ENCODE measurements at regions not wholly inside any gene's neighbourhood (a gene's known extent, or its start where the extent isn't known, plus 50 kb on each side); places are given as distances from the start of the nearest gene placed in this dataset.

- TF ChIP-seq EZH2phosphoT487 (IDR thresholded peaks at IDR 0.05; ENCODE audit: low read length), result no peak
- TF ChIP-seq, protein P1, sequence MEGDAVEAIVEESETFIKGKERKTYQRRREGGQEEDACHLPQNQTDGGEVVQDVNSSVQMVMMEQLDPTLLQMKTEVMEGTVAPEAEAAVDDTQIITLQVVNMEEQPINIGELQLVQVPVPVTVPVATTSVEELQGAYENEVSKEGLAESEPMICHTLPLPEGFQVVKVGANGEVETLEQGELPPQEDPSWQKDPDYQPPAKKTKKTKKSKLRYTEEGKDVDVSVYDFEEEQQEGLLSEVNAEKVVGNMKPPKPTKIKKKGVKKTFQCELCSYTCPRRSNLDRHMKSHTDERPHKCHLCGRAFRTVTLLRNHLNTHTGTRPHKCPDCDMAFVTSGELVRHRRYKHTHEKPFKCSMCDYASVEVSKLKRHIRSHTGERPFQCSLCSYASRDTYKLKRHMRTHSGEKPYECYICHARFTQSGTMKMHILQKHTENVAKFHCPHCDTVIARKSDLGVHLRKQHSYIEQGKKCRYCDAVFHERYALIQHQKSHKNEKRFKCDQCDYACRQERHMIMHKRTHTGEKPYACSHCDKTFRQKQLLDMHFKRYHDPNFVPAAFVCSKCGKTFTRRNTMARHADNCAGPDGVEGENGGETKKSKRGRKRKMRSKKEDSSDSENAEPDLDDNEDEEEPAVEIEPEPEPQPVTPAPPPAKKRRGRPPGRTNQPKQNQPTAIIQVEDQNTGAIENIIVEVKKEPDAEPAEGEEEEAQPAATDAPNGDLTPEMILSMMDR (IDR thresholded peaks at IDR 0.05; ENCODE audit: low read length), result no peak
Observed at GRCh38 chr17:68122587-68122986, 87.1 kb downstream of the KPNA2 start.

Measured in MM.1S (cell line).